MV-4-11 (cell line): ENCODE measurements at regions not wholly inside any gene's neighbourhood (a gene's known extent, or its start where the extent isn't known, plus 50 kb on each side); places are given as distances from the start of the nearest gene placed in this dataset.
"Not testable (repeated sequence)": the region's sequence is repeated elsewhere in the genome, so short reads cannot be mapped to it uniquely, and the experiment has no call there.

Experiments
- DNase-seq: peaks from one replicate; lab custom pipeline; 2025; lab: John Stamatoyannopoulos, UW

DNA sequence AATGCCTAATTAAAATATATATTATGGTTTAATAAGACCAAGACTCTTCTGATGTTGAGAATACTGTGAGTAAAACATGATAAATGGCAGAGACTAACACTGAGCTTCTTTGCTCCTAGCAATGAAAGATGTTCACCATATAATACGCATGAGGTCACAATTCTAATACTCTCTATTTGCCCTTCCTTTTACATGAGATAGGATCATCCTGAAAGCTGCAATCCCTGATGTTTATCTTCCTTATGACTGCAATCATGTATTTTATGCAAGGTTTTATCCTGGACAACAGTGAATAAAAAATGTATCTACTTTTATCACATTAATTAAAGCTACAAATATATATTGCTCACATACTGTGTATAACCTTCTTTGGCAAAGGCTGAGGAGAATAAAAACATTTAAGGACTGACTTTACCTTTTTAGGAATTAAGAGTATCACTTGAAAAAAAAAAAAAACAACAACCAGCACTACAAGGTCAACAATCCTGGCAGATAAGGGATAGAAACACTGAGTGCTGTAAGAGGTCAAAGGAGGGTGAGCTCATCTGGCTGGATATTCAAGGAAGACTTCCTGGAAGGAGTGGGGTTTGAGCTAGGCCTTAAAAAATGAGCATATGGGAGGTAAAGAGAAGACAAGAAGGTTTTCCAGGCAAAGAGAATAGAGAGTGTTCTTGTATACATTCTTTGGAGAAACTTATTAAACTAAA is 99.9 kb downstream of the AREG start:
- no peak for DNase-seq

DNA sequence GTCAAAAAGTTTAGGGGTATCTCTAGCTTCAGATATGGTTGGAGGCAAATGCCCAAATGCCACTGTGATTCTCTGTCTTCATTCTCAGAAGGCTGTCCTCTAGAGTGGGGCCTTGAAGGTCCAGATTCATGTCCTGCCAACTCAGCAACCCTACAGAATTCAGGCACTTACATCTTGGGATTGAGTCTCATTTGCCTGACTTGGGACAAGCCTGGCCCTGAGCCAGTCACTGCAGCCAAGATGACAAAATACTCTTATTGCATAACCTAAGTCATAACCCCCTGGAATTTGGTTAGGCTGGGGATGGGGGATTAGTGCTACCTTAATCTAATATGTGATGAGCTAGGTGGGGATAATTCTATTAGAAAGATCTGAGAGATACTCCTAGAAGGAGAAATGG is 100.5 kb downstream of the AREG start:
- no peak for DNase-seq

DNA sequence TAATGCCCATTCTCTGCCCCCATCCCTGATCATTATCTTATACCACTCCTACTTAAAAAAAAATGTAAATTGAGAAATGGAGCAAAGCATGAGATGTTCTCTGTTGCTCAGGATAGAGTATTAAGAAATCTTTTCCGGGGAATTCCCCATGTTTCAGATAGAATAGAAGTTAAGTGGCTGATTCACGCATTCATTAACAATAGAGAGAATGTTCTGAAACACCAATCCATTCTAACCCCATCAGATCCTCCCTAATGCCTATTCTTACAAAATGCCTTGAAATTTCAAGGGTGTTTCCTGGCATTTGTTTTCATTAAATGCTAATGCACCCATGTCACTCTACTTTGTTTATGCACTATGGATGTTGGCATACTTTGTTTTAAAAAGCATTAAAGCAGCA is 101.1 kb downstream of the AREG start:
- DNase-seq: no peak

DNA sequence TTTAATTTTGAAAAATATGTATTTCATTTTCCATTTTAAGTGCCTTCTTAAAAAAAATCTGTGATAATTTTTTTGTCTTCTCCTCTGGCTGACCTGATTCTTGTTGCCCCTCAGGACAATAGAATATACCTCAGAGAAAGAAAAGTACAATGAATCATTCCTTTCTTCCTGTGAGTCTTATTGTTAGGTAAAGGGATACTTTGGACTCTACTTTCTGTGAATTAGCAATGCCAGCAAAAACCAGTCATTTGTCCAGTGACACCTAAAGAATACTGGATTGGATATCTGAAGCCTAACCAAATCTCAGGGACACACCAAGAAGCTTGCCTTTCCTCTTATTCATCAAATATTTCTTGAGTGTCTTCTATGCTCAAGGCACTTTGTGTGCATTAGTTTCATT is 102.1 kb downstream of the AREG start:
- no peak for DNase-seq

DNA sequence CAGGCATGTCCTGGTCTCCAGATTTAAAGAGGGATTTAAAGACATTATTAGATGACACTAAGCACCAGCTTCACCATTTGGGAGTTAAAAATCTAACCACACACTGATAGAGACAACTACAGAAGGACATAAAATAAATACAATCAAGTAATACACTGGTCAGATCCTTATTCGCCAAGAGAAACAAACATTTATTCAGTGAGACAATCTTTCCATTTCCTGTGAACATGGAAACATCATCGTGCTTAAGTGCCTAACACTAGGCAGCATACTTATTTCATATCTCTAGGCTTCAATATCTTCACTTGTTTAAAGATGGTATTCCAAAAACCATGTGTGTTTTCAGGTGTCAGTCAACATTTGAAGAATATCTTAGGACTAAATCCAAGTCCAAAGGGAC is 103.6 kb downstream of the AREG start:
- DNase-seq: no peak

DNA sequence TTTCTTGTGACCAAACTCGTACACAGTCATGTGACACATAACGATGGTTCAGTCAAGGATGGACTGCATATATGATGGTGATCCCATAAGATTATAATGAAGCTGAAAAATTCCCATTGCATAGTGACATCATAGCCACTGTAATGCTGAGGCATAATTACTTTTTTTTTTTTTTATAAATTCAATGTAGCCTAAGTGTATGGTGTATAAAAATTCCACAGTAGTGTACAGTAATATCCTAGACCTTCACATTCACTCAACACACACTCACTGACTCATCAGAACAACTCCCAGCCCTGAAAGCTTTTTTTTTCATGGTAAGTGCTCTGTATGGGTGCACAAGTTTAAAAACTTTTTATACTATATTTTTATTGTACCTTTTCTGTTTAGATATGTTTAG is 105.0 kb downstream of the AREG start:
- DNase-seq: no peak

DNA sequence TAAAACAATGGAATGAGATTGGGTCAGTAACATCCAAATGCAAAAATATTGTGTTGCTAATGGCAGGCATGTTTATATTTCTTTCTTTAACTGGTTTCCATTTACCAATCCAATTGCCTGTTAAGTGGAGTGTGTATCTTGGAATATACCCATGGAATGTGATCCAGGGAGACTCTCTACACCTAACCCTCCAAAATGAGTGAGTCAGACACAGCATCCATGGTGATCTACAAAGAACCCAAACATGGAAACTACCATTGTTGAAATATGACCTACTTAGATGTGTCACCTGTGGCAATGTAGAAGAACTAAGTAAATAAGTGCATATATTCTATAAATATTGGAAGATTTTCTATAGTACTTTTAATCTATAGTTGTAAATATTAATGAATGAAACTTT is 110.3 kb downstream of the AREG start:
- DNase-seq: no peak

DNA sequence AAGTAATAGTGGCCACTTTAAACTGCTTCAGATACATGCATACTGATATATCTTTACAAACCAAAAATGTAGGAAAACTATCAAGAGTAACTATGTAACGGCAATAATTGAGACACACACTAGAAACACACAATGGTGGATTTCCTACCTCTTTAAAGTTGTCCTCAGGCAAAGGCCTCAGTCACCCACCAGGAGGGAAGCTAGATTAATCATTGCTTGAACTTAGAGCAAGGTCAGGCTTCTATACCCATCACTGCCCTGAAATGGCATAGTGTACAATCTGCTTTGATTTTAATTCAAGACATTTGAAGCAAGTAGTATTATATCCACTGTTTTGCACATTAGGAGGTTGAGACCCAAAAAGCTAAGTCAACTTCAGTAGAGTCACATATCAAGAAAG is 110.9 kb downstream of the AREG start:
- no peak for DNase-seq

DNA sequence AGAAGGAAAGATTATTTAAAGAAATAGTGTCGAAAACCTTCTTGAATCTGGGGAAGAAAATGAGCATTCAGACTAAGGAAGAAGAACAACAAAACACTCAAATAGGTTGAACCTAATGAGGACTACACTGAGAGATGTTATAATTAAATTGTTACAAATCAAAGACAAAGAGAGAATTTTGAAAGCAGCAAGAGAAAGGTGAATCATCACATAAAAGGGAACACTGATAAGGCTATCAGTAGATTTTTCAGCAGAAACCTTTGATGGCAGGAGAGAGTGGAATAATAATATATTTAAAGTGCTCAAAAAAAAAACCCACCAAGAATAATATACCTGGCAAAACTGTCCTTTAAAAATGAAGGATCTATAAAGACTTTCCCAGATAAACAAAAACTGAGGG is 114.9 kb downstream of the AREG start:
- DNase-seq: no peak

DNA sequence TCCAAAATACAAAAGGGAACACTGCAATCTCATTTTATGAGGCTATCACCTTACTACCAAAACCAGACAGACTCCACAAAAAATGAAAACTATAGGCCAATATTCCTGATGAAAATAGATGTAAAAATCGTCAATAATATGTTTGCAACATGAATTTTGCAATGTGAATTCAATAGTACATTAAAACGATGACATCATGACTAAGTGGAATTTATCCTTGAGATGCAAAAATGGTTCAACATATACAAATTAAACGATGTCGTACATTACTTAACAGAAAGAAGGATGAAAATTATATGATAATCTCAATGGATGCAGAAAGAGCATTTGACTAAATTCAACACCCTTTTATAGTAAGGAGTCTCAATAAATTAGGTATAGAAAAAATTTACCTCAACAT is 123.0 kb downstream of the AREG start:
- DNase-seq: no peak

DNA sequence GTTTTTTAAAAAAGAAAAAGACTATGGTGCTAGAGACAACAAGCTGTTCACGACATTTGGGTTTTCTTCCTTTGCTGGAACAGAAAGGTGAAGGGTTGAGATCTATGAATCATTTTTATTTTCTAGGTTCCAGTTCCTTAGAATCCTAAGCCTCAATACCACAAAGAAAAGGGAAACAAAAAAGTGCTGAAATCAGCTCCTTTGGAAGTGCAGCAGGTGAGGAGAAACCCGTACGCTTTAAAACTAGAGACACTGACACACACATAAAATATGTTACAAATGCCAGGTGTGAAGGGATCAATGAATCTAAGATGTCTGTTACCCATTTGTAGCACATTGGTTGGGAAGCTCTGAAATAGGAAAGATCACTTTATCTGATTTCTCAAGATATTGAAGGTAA is 125.2 kb downstream of the AREG start:
- peak; percentile 8 for DNase-seq

DNA sequence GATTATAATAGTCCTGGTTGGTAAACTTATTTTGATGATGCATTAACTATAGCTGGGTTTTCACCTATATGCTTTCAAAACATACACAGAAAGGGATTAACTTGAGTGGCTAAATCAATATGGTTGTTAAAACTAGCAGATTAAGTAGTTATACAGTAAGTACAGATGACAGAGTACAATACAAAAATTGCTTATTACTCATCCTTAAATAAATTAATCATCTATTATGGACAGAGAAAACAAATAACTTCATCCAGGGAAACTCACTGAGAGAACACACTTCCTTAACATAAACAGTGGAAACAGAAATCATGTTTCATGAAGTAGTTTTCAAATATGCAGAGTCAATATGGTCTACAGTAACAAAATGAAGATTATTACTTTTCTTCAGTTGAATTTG is 133.4 kb downstream of the AREG start:
- DNase-seq: no peak

DNA sequence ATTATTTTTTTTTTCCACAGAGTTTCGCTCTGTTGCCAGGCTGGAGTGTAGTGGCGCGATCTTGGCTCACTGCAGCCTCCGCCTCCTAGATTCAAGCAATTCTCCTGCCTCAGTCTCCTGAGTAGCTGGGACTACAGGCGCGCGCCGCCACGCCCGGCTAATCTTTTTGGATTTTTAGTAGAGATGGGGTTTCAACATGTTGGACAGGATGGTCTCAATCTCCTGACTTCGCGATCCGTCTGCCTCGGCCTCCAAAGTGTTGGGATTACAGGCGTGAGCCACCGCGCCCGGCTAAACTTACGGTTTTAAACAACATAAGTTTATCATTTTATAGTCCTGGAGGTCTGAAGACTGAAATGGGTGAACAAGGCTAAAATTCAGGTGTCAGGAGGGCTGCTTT is 133.9 kb downstream of the AREG start:
- not testable (repeated sequence) for DNase-seq

DNA sequence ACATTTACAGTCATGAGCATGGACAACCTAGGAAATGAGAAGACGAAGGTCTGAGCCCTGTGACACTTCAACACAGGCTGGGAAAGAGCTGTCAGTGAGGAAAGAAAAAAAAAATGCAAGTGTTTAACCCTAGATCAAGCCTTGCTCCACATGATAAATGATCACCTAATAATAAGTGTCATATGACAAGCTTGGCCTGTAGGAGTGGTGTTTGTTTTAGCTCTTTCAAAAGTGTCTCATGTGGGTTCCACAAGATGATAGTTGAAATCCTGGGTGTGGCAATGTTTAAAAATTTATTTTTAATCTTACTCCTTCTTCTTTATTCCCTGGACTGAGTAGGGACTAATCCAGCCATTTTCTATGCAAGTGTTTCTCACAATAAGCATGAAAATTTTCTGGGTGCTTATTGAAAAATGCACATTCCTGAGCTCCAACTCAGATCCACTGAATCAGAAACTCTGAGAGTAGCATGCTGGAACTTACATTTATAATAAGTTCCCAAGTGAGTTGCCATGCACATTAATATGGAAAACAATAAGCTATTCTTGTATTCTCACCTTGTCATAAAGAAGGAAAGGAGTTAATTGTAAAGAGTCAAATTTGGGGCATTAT is 138.3 kb downstream of the AREG start:
- DNase-seq: no peak

DNA sequence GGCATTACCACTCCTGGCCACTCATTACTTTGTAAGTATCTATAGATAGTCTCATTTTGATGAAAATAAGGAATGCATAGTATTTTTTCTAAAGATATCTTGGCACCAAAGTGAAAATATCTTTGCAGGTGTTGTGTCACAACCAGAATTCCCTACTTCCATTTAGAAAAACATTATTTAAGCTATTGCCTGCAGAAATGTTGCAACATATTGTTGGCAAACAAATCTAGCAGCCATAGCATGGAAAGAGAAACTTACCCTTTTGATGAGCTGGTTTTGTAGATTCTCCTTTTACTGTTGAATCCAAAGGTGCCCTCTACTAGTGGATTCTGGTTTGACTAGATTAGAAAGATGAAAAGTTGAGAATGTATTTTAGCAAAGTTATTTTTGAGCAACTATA is 138.8 kb downstream of the AREG start:
- peak; percentile 18 for DNase-seq

DNA sequence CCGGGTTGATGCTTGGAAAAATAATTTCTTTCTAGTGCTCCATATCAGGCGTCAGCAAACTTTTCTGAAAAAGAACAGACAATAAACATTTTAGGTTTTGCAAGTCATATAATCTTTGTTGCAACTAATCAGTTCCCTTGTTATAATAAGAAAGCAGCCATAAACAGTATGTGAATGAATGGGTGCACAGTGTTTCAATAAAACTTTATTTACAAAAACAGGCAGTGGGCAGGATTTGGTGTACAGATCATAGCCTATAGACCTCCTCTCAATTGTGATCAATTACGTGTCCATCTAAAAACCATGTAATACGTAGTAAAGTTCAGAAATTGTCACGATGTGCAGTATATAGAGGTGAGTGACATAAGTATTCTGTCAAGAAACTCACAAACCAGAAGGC is 143.4 kb downstream of the AREG start:
- no peak for DNase-seq

DNA sequence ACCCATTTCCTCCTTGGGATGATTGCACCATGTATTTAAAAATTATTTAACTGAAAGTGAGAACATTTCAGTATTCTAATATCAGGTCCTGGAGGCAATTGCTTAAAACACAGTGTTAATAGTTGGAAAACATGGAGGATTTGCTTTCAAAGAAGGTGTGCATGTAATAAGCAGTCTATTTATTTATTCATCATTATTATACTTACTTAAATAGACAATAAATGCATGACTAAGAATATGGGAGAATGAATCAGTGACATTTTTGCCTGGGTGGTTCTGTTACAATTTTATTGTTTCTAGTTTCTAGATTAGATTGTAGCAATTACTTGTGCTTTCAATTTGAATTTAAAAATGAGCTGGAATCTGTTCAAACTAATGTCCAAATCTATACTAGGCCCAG is 145.5 kb downstream of the AREG start:
- DNase-seq: no peak

DNA sequence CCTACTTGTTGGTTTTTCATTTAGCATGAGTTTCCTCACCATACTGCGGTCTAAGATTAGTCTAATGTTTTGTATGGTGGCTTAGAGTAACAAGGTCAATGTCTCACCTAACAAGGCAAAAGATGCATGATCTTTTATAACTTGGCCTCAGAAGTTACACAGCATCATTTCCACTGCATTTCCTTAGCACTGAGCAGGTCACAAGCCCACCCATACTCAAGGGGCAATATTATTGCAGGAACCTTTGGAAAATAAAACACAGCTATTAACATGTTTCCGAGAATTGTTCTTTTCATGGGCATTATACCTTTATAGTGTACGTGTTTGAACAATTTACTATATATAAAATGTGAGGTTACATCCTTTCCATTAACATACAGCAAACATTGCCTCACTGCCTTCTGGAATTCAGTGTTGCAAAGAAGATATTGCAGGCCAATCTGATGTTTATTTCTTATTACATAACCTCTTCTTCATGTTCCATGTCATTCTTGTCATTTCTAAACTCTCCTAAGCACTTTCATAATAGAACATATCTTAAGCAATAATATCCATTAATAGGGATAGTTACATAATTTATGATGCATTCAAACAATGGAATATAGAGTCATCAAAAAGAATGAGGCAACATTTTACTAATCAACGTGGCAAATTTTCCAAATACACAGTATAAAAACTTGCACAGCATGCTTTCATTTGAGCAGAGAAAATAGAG is 153.8 kb downstream of the AREG start:
- no peak for DNase-seq

DNA sequence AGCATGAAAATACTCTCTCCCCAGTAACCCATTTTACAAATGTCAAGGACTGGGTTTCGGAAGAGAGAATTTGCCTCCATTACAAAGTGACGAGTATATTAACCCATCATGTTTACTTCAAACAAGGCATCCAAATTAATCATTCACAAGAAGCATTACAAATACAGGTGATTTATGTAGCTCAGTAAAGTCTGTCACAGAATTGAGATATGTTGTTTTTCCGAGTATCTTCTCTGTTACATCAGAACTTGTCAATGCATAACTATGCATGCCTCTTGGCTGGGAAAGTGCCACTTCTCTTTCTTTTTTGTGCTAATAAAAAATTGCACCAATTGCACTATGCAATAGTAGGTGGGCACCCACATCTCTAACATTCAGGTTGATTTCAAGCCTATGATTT is 158.2 kb downstream of the AREG start:
- no peak for DNase-seq

DNA sequence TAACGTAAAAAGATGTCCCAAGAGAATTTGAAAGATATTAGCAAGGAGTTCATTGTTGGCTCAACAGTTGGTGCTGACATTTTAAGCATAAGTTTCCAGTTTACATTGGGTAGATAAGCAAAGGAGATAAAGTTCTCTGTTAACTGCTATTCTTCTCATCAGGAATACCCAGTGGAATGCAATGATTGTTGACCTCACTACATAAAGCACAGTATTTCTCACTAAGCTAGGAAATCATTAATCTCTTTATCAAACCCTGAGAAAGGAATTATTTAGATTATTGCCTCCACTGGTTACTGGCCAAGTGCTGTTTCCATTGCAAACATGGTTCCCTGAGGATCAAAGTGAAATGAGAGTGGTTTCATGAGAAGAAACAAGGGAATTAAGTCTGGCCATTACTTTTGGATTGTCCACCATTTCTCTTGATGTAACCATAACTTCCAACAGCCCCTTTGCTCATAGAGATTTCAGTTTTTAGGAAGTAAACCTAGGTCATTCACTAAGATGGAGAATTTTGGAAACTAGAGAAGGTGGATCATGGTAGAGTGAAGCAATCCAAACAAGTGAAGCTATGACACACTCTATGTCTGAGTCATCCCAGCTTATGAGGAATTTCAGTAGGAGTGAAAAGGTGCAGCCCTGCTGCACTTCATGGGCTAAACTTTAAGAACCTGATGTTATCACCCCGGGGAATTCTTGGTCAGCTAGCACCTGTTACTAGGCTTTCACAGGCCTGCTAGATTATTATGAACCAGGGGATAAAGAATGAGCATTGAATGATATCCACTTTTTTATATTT is 163.4 kb downstream of the AREG start:
- no peak for DNase-seq

DNA sequence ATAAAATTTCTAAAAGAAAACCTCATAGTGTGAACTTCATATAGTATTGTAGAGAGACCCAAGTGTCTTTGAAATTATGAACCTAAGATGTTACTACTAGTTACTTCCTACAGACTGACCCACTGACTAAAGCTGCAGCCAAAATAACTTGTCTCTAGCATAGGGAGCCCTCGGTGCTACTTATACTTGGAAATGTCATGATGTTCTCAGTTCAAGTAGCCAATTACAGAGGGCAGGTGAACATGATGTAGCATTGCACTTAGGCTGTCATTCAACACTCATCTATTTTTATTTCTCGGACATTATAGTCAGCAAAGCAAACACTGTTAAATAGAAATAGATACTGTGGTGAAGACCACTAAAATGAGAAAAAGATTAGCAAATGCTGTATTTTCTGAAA is 165.6 kb downstream of the AREG start:
- no peak for DNase-seq

DNA sequence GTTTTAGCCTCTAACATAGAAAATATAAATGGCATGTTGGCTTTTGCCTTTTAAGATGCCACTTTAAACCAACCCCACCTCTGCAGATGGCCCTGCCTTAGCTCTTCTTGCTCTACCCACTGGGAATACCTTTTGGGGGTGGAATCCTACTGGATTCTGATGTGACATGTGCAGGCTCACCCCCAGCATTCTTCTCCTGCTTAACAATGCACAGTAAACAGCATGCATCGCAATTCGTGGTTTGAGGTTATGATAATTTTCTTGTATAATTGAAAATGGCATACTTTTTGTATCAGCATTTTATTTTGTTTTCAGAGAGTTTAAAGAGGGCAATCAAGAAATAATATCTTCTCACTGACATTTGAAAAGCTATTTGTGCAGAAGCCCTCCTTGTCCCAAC is 167.9 kb downstream of the AREG start:
- no peak for DNase-seq

DNA sequence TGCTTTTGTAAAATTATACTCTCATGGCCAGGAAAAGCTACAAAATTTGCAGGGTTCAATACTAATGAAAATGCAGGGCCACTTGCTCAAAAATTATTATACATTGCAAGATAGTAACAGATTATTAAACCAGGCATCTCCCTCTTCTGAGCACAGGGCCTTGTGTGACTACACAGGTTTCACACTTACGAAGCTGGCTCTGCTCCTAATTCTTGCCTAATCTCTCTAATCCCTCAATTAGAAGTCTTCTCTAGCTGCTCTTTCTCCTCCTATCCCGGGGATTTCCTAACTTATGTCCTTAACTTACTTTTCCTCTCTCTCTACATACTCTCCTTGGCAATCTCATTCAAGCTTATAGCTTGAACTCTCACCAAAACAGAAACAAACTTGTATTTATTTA is 168.3 kb downstream of the AREG start:
- no peak for DNase-seq
